ENCODE measurements at regions not wholly inside any gene's neighbourhood (a gene's known extent, or its start where the extent isn't known, plus 50 kb on each side); places are given as distances from the start of the nearest gene placed in this dataset.

DNA sequence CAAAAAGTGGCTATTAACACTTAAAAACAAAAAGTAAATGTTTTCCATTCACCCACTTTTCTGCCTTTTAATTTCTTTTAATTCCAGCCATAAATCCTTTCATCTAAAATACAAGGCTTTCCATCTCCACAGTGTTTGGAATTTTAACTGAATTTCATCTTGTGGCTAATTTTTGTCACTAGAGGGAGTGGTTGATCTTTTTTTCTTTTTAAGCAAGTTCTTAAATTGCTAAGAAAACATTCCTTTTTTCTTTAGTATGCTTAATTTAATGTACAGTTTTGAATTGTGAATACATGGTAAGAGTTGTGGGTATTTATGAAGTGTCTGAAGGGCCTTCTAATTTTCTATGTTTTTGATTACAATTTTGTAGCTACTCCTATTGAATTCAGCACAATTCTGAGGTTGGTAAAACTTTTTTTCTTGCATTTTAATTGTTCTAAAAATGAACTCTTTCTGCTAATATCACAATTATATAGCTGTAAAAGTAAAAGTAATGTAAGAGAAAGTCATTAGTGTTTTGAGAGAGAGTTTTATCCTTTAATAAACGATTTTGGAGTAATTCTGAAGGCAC lies 54.9 kb upstream of the ANK3 start:
- no peak overlapping the region for H3K4me3 ChIP-seq (ENCODE audit: low read depth, low read length)
- no peak overlapping the region for H3K27ac ChIP-seq
- no peaks in the 10 kb centered on the region for H3K36me3 ChIP-seq (replicated peaks)
- H3K27me3 ChIP-seq (replicated peaks): no peaks in the 10 kb centered on the region
- in situ Hi-C loops (cut with HindIII; ENCODE audit: low pct_ligation_motif_present, low sequenced_read_pairs): loop anchor here (25.0 kb wide), 2 partner anchors 232 to 332 kb away; no protein-coding TSS in a partner anchor
- TF ChIP-seq, protein P1, sequence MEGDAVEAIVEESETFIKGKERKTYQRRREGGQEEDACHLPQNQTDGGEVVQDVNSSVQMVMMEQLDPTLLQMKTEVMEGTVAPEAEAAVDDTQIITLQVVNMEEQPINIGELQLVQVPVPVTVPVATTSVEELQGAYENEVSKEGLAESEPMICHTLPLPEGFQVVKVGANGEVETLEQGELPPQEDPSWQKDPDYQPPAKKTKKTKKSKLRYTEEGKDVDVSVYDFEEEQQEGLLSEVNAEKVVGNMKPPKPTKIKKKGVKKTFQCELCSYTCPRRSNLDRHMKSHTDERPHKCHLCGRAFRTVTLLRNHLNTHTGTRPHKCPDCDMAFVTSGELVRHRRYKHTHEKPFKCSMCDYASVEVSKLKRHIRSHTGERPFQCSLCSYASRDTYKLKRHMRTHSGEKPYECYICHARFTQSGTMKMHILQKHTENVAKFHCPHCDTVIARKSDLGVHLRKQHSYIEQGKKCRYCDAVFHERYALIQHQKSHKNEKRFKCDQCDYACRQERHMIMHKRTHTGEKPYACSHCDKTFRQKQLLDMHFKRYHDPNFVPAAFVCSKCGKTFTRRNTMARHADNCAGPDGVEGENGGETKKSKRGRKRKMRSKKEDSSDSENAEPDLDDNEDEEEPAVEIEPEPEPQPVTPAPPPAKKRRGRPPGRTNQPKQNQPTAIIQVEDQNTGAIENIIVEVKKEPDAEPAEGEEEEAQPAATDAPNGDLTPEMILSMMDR (IDR thresholded peaks at IDR 0.05; ENCODE audit: low read depth, low read length, missing control alignments): peak; percentile 40
- DNase-seq: no peak

DNA sequence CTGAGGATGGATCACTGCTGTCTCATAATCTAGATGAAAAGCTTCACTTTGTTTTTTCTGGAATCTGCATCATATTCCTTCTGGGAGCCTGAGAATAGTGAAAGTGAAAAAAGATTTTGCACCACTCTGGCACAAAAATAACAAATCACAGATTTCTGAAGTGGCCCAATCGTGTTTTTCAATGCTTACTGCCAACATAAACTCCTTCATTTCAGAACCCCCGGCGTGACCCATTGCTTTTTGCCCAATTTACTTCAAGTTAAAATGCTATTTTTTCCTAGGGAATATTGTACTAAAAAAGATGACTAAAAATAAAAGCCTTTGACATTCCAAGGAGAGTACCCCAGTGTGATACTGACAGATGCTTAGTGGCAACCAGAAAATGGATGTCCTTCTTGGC lies 53.7 kb upstream of the ANK3 start:
- TF ChIP-seq, protein P1 (IDR thresholded peaks at IDR 0.05; ENCODE audit: low read depth, low read length, missing control alignments): no peak

DNA sequence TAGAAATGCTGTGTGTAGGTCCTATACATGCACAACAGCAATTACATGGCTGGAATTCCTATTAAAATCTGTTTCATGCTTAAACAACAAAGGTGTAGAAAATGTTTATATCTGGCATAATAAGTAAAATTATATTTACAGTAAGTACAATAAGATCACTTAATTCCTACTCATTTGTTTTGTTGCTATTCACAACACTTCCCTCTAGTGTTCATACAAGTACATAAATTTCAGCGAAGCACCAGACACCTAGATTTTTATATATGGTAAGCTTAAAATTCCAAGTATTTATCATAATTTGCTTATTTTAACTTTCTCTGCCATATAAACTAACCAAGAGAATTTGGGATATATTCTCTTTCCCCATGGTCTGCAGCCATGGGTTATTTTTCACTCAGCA lies 51.8 kb upstream of the ANK3 start:
- TF ChIP-seq, protein P1 (IDR thresholded peaks at IDR 0.05; ENCODE audit: low read depth, low read length, missing control alignments): peak; percentile 17
- no peak for DNase-seq
- Histone ChIP-seq H3K4me3 (ENCODE audit: low read depth, low read length) (no peak overlapping the region), H3K27ac (no peak overlapping the region), H3K27me3 (replicated peaks) (no peaks in the 10 kb centered on the region), H3K36me3 (replicated peaks) (no peaks in the 10 kb centered on the region)
- in situ Hi-C loops (cut with HindIII; ENCODE audit: low pct_ligation_motif_present, low sequenced_read_pairs): loop anchor here (25.0 kb wide), 2 partner anchors 229 to 329 kb away; no protein-coding TSS in a partner anchor

More for the DNA sequence above, 53.7 kb upstream of the ANK3 start:
- in situ Hi-C loops (cut with HindIII; ENCODE audit: low pct_ligation_motif_present, low sequenced_read_pairs): loop anchor here (25.0 kb wide), 2 partner anchors 231 to 331 kb away; no protein-coding TSS in a partner anchor
- H3K4me3 ChIP-seq (ENCODE audit: low read depth, low read length): no peak overlapping the region
- H3K36me3 ChIP-seq (replicated peaks): no peaks in the 10 kb centered on the region
- no peak overlapping the region for H3K27ac ChIP-seq
- no peaks in the 10 kb centered on the region for H3K27me3 ChIP-seq (replicated peaks)
- no peak for DNase-seq

DNA sequence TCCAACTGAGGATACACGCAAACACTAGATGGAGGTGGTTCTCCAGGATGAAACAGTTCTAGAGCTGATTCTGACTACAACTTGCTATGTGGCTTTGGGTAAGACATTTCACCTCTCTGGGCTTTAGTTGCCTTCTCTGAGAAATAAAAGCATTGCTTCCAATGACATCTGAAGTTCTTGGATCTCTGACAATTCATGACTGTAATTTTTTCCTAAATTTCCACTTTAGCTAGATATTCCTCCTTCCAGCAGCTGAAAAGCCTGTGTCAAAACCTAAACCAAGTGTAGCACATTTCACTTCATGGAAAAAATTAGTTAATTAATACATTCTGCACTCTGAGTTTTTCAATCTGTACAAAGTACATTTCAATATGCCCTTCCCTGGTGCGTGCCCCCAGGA lies 50.0 kb upstream of the ANK3 start:
- H3K36me3 ChIP-seq (replicated peaks): no peaks in the 10 kb centered on the region
- no peak overlapping the region for H3K4me3 ChIP-seq (ENCODE audit: low read depth, low read length)
- no peaks in the 10 kb centered on the region for H3K27me3 ChIP-seq (replicated peaks)
- no peak overlapping the region for H3K27ac ChIP-seq
- in situ Hi-C loops (cut with HindIII; ENCODE audit: low pct_ligation_motif_present, low sequenced_read_pairs): loop anchor here (25.0 kb wide), 2 partner anchors 227 to 327 kb away; no protein-coding TSS in a partner anchor
- DNase-seq: no peak
- TF ChIP-seq, protein P1 (IDR thresholded peaks at IDR 0.05; ENCODE audit: low read depth, low read length, missing control alignments): no peak

All from brain microvascular endothelial cell (primary cell).